VCaP (cell line): ENCODE measurements at regions not wholly inside any gene's neighbourhood (a gene's known extent, or its start where the extent isn't known, plus 50 kb on each side); places are given as distances from the start of the nearest gene placed in this dataset.

Experiments used
- H3K27ac ChIP-seq: fragments of 450-650 bp; 2 replicates; pipeline ENCODE4 v1.5.1; 2017
- TF ChIP-seq, protein P1 (sequence below): fragments of 450-650 bp; conservative IDR thresholded peaks from 2 replicates; pipeline ENCODE4 v1.5.1; 2017; ENCODE audit warnings: mild to moderate bottlenecking, moderate library complexity

DNA sequence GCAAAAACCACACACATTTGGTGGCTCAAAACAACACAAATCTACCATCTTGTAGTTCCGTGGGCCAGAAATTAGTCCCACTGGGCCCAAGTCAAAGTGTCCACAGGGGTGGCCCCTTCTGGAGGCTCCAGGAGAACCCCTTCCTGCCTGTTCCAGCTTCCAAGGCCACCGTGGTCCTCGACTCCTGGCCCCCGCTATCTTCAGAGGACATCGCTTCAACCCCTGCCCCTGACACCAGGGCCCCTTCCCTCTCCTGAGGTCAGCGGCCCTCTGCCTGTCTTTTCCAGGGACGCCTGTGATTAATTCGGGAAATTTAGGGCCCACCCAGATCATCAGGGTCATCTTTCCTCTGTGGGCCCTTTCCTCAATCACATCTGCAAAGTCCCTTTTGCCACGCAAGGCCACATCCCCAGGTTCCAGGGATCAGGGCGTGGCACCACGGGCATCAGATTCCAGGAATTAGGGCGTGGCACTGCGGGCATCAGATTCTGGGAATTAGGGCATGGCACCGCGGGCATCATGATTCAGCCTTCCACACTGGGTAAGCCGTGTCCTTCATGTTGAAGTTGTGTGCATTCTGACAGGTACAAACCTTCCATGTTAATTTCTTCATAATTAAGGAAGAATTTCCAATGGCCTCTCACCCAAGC lies 59.9 kb upstream of the SMOC2 start:
- TF ChIP-seq, protein P1, sequence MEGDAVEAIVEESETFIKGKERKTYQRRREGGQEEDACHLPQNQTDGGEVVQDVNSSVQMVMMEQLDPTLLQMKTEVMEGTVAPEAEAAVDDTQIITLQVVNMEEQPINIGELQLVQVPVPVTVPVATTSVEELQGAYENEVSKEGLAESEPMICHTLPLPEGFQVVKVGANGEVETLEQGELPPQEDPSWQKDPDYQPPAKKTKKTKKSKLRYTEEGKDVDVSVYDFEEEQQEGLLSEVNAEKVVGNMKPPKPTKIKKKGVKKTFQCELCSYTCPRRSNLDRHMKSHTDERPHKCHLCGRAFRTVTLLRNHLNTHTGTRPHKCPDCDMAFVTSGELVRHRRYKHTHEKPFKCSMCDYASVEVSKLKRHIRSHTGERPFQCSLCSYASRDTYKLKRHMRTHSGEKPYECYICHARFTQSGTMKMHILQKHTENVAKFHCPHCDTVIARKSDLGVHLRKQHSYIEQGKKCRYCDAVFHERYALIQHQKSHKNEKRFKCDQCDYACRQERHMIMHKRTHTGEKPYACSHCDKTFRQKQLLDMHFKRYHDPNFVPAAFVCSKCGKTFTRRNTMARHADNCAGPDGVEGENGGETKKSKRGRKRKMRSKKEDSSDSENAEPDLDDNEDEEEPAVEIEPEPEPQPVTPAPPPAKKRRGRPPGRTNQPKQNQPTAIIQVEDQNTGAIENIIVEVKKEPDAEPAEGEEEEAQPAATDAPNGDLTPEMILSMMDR: no peak
- H3K27ac ChIP-seq: no peak overlapping the region

DNA sequence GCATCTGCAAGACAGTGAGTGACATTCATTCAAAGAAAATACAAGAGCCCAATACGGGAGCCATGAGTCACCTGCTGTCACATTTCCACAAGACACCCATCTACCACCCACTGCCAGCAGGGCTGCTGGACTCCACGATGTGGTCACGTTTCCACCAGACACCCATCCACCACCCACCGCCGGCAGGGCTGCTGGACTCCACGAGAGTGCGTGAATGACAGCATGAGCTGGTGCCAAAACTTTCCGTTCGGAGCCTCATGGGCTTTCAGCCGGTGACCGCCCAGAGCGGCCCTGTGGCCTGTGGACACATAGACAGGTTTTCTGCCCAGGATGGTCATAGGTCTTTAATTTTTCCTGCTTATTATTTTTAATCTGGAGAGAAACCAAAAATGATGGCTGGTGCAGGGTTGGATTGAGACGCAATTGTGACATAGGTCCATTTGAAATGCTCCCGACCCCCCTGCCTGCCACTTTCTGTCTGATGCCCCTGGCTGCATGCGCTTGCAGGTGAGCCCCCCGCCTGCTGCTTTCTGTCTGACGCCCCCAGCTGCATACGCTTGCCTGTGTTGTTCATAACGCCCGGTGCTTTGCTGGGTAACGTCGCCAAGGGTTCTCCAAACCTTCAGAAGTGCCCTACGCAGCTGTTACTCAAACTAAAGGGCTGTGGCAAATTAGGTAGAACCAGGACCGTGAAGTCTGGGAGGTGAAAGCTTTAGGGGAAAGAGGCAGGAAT lies 59.1 kb upstream of the SMOC2 start:
- TF ChIP-seq, protein P1: no peak
- no peak overlapping the region for H3K27ac ChIP-seq

DNA sequence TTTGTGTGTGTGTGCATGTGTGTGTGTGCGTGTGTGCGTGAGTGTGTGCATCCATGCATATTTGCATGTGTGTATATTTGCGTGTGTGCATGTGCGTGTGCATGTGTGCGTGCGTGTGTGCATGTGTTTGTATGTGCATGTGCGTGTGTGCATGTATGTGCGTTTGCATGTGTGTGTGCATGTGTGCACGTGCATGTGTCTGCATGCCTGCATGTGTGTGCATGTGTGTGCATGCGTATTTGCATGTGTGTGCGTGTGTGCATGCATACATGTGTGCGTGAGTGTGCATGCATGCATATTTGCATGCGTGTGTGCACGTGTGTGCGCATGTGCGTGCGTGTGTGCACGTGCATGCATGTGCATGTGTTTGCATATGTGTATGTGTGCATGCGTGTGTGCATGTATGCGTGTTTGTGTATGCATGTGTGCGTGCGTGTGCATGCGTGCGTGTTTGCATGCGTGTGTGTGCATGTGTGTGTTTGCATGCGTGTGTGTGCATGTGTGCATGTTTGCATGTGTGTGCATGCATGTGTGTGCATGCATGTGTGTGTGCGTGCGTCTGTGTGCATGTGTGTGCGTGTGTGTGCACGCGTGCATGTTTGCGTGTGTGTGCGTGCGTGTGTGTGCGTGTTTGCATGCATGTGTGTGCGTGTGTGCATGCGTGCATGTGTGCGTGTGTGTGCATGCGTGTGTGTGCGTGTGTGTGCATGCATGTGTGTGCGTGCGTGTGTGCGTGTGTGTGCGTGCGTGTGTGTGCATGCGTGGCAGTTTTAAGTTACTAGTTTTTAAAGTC lies 57.7 kb upstream of the SMOC2 start:
- TF ChIP-seq, protein P1: no peak
- H3K27ac ChIP-seq: no peak overlapping the region

- TF ChIP-seq, protein P1: no peak
- no peak overlapping the region for H3K27ac ChIP-seq
Observed at GRCh38 chr6:168384045-168385036, 56.6 kb upstream of the SMOC2 start.

DNA sequence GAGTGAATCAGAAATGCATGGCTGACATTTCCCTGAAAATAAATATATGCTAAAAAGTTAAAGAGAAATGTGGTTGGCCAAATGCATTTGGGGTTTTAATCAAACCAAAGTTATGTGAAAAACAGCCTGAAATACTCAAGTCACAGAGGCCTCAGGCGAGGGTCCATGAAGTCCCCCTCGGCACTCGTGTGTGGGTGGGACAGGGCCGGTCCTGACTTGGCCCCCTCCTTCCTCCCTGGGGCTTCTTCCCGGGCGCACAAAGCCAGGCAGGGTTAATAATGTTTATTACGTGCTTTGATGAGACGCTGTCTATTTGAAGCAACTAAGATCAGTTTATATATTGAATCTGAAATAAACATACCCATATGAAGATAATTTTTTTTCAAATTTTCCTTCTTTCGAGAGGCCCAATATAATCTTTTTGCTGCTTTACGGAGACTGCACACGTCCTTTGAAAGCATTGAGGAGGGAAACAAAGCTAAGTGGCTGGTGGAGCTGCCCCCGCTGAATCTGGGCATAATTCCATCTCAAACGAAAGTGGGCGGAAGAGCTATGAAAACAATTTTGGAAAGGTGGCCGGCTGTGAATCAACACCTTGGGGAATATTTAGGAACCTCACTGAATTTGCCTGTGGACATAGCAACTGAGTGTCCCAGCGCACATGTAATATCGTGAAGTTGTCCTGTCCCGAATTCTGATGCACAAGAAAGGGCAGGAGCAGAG lies 55.8 kb upstream of the SMOC2 start:
- TF ChIP-seq, protein P1: no peak
- H3K27ac ChIP-seq: no peak overlapping the region

DNA sequence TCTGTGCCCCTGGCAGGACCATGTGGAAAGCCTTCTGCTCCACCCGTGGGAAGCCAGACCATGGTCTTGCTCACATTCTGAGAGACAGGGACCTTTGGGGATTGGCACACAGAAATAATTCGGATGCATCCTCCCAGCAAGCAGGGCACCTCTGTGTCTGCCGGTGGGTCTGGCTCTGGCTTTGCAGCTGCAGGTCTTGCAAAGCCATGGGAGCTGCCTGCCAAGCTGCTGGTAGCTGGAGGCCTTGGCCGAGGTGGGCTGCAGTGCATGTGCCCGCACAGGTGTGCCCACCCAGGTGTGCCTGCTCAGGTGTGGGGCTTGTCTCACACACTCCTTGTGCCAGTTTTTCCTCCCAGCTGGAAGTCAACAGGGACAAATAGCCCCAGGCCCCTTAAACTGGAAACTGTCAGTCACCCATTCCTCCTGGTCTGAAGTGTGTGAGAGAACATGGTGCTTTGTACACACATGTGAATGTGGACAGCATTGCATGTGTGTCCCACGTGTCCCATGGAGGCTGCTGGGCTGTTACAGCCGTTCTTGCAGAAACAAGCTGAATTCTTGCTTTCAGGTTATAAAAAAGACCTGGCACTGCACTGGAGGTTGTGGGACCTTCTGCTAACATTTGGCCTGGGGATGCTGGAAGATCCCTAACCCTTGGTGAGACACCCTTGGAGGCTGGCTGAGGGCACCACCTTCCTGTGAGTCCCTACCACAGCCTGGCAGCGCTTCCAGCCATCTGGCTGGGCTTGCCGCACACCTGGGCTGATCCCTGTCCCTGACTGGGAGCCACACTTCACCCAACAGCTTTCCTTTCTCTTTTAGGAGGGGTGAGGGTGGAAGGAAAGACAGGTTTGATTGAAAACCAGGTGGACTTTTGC lies 54.9 kb upstream of the SMOC2 start:
- TF ChIP-seq, protein P1: no peak
- H3K27ac ChIP-seq: 0 out of 2 replicates have a peak overlapping the region, but pooled peaks have one; percentile 1
